Loucy (cell line): ENCODE measurements at regions not wholly inside any gene's neighbourhood (a gene's known extent, or its start where the extent isn't known, plus 50 kb on each side); places are given as distances from the start of the nearest gene placed in this dataset.

ENCODE experiments used
- CTCF ChIP-seq: fragments of 200-600 bp; sonication (generic); conservative IDR thresholded peaks from 2 replicates; pipeline ENCODE4 v1.5.1; 2014; ENCODE audit warnings: mild to moderate bottlenecking, antibody characterized with exemption, low read length
- EZH2phosphoT487 ChIP-seq: fragments of 200-600 bp; IDR thresholded peaks from 2 replicates; pipeline ENCODE4 v1.6.1; 2018; ENCODE audit warnings: antibody characterized with exemption, mild to moderate bottlenecking, moderate library complexity, borderline replicate concordance

DNA sequence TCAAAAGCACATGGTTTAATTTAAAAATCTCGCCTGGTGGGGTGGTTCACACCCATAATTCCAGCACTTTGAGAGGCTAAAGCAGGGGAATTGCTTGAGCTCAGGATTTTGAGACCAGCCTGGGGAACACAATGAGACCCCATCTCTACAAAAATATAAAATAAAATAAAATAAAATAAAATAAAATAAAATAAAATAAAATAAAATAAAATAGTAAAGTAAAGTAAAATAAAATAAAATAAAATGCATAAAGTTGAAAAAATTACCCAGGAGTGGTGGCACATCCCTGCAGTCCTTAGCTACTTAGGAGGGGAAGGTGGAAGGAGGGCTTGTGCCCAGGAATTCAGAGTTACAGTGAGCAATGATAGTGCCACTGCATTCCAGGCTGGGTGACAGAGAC lies 88.7 kb upstream of the MS4A8 start:
- TF ChIP-seq CTCF (no peak), EZH2phosphoT487 (no peak)
